ENCODE measurements at regions not wholly inside any gene's neighbourhood (a gene's known extent, or its start where the extent isn't known, plus 50 kb on each side); places are given as distances from the start of the nearest gene placed in this dataset.

DNA sequence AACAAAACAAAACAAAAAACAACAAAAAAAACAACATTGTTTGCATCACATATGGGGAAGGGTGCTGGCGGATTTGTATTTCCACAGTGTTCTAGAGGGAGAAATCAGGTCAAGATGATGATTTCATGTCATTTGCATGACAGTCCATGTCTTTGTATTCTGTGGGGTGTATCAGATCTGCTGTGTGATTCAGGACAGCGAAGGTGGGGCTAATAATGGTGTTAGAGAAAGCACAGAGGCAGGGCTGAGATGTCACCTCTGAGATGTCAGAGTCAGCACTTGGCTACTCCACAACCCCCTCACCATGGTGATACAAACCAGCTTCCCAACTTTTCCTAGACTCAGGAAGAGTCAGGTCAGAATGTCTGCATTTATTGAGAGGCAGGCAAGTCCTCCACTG lies 543.2 kb downstream of the BCL11B start:
- DNase-seq (no peak), FAIRE-seq (no peak)
- Histone ChIP-seq H3K4me3 (ENCODE audit: low read depth in 1 of 3, low read length in 3 of 3) (no peak overlapping the region), H3K9me3 (ENCODE audit: control insufficient read depth in 2 of 2, insufficient read depth in 1 of 2, low read depth in 1 of 2, low read length in 1 of 2) (peaks cover 0 to 3% of the 10 kb centered on the region in 2 donors), H3K27ac (ENCODE audit: low read depth in 1 of 3, low read length in 2 of 3) (no peak overlapping the region), H3K4me1 (ENCODE audit: control insufficient read depth in 3 of 3, insufficient read depth in 2 of 3, low read depth in 1 of 3, low read length in 2 of 3) (no peaks in the 10 kb centered on the region), H3K27me3 (ENCODE audit: control insufficient read depth in 3 of 3, insufficient read depth in 3 of 3, low read length in 3 of 3) (no peaks in the 10 kb centered on the region), H3K36me3 (ENCODE audit: control insufficient read depth in 3 of 3, insufficient read depth in 2 of 3, low read depth in 1 of 3, low read length in 3 of 3) (no peaks in the 10 kb centered on the region)
- whole genome bisulfite sequencing, 3 donors = 79 to 96% (median 86%) methylated on average over 2 of the region's 2 CpGs

DNA sequence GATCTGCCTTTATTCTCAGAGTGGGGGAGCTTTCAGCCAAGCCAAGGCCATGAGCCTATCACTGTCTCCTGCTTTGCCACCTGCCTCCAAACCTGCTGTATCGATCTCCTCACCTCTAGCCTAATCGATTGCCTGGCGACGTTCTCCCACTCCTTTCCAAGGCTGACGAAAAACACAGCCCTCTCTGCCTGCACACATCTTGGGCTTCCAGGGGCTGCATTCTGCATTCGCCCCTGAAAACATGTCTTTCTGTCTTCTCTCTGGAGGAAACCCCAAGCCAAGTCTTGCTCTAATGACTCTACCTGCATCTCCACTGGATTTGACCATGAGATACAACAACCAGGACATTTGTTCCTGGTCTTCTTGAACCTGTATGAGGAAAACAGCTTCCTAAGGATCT lies 540.7 kb downstream of the BCL11B start:
- Histone ChIP-seq H3K9me3 (ENCODE audit: control insufficient read depth in 2 of 2, insufficient read depth in 1 of 2, low read depth in 1 of 2, low read length in 1 of 2) (peaks cover 0 to 3% of the 10 kb centered on the region in 2 donors), H3K4me3 (ENCODE audit: low read depth in 1 of 3, low read length in 3 of 3) (no peak overlapping the region), H3K36me3 (ENCODE audit: control insufficient read depth in 3 of 3, insufficient read depth in 2 of 3, low read depth in 1 of 3, low read length in 3 of 3) (no peaks in the 10 kb centered on the region), H3K4me1 (ENCODE audit: control insufficient read depth in 3 of 3, insufficient read depth in 2 of 3, low read depth in 1 of 3, low read length in 2 of 3) (no peaks in the 10 kb centered on the region), H3K27ac (ENCODE audit: low read depth in 1 of 3, low read length in 2 of 3) (no peak overlapping the region), H3K27me3 (ENCODE audit: control insufficient read depth in 3 of 3, insufficient read depth in 3 of 3, low read length in 3 of 3) (no peaks in the 10 kb centered on the region)
- FAIRE-seq (no peak), DNase-seq (no peak)
- 89 to 92% (median 89%) methylated on average over 6 of the region's 6 CpGs for WGBS, 3 donors

DNA sequence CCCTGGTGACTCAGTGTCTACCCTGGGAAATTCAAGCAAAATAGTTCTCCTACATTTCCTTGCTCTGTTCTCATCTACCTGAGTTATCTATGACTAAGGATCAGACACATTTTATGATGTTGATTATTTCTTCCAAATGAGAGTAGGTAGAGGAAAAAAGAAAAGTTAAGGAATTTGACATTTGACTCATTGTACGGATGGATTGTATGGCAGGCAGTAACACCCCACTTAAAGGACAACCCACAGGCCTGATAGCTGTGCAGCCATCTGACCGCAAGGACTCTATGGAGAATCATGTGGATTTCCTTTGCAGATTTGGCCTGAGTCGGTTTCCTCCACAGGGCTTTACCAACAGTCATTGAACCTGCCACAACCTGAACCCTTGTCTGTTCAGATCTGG lies 540.3 kb downstream of the BCL11B start:
- Histone ChIP-seq H3K27ac (ENCODE audit: low read depth in 1 of 3, low read length in 2 of 3) (no peak overlapping the region), H3K36me3 (ENCODE audit: control insufficient read depth in 3 of 3, insufficient read depth in 2 of 3, low read depth in 1 of 3, low read length in 3 of 3) (no peaks in the 10 kb centered on the region), H3K9me3 (ENCODE audit: control insufficient read depth in 2 of 2, insufficient read depth in 1 of 2, low read depth in 1 of 2, low read length in 1 of 2) (peaks cover 0 to 3% of the 10 kb centered on the region in 2 donors), H3K27me3 (ENCODE audit: control insufficient read depth in 3 of 3, insufficient read depth in 3 of 3, low read length in 3 of 3) (no peaks in the 10 kb centered on the region), H3K4me1 (ENCODE audit: control insufficient read depth in 3 of 3, insufficient read depth in 2 of 3, low read depth in 1 of 3, low read length in 2 of 3) (no peaks in the 10 kb centered on the region), H3K4me3 (ENCODE audit: low read depth in 1 of 3, low read length in 3 of 3) (no peak overlapping the region)
- 89 to 94% (median 91%) methylated on average over 3 of the region's 3 CpGs for WGBS, 3 donors
- DNase-seq (no peak), FAIRE-seq (no peak)

DNA sequence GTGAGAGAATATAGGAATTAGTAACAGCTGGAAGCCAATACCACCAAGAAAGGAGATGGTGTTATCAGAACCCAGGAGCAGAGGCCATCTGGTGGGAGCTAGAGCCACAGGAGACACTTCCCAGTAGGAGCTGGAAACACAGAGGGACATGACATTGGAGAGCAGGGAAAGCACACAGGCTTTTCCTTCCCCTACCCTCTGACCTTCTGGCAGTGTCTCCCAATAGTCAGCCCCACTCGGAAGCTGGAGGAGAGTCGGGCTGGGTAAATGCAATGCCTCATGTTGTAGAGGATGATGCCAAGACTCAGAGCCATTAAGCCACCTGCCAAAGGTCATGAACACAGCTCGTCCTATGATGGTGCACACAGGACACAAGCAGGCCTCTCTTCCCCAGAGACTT lies 538.5 kb downstream of the BCL11B start:
- FAIRE-seq (no peak), DNase-seq (no peak)
- Histone ChIP-seq H3K27me3 (ENCODE audit: control insufficient read depth in 3 of 3, insufficient read depth in 3 of 3, low read length in 3 of 3) (no peaks in the 10 kb centered on the region), H3K4me1 (ENCODE audit: control insufficient read depth in 3 of 3, insufficient read depth in 2 of 3, low read depth in 1 of 3, low read length in 2 of 3) (no peaks in the 10 kb centered on the region), H3K4me3 (ENCODE audit: low read depth in 1 of 3, low read length in 3 of 3) (no peak overlapping the region), H3K27ac (ENCODE audit: low read depth in 1 of 3, low read length in 2 of 3) (no peak overlapping the region), H3K36me3 (ENCODE audit: control insufficient read depth in 3 of 3, insufficient read depth in 2 of 3, low read depth in 1 of 3, low read length in 3 of 3) (no peaks in the 10 kb centered on the region), H3K9me3 (ENCODE audit: control insufficient read depth in 2 of 2, insufficient read depth in 1 of 2, low read depth in 1 of 2, low read length in 1 of 2) (no peaks in the 10 kb centered on the region)
- 56 to 75% (median 69%) methylated on average over 3 of the region's 3 CpGs for WGBS, 3 donors

GRCh38 chr14:98736701-98737338 lies 535.2 kb downstream of the BCL11B start:
- DNase-seq (no peak), FAIRE-seq (no peak)
- Histone ChIP-seq H3K9me3 (ENCODE audit: control insufficient read depth in 2 of 2, insufficient read depth in 1 of 2, low read depth in 1 of 2, low read length in 1 of 2) (no peaks in the 10 kb centered on the region), H3K27ac (ENCODE audit: low read depth in 1 of 3, low read length in 2 of 3) (no peak overlapping the region), H3K27me3 (ENCODE audit: control insufficient read depth in 3 of 3, insufficient read depth in 3 of 3, low read length in 3 of 3) (no peaks in the 10 kb centered on the region), H3K4me1 (ENCODE audit: control insufficient read depth in 3 of 3, insufficient read depth in 2 of 3, low read depth in 1 of 3, low read length in 2 of 3) (no peaks in the 10 kb centered on the region), H3K36me3 (ENCODE audit: control insufficient read depth in 3 of 3, insufficient read depth in 2 of 3, low read depth in 1 of 3, low read length in 3 of 3) (no peaks in the 10 kb centered on the region), H3K4me3 (ENCODE audit: low read depth in 1 of 3, low read length in 3 of 3) (no peak overlapping the region)
- WGBS, 3 donors = 84 to 89% (median 86%) methylated on average over 11 of the region's 11 CpGs

DNA sequence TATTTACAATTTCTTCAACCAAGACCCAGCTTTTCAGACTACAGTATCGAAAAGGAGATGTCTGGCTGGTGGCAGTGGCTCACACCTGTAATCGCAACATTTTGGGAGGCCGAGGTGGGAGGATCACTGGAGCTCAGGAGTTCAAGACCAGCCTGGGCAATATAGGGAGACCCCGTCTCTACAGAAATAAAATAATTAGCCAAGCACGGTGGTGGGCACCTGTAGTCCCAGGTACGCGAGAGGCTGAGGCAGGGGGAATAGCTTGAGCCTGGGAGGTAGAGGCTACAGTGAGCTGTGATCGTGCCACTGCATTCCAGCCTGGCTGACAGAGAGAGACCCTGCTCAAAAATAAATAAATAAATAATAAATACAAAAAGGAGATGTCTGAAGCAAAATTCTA lies 530.5 kb downstream of the BCL11B start:
- H3K27me3 ChIP-seq (ENCODE audit: control insufficient read depth in 3 of 3, insufficient read depth in 3 of 3, low read length in 3 of 3) = no peaks in the 10 kb centered on the region
- WGBS, 3 donors = 90 to 96% (median 95%) methylated on average over 8 of the region's 8 CpGs
- FAIRE-seq (no peak), DNase-seq (no peak)
- no peaks in the 10 kb centered on the region for H3K9me3 ChIP-seq (ENCODE audit: control insufficient read depth in 2 of 2, insufficient read depth in 1 of 2, low read depth in 1 of 2, low read length in 1 of 2)
- no peaks in the 10 kb centered on the region for H3K4me1 ChIP-seq (ENCODE audit: control insufficient read depth in 3 of 3, insufficient read depth in 2 of 3, low read depth in 1 of 3, low read length in 2 of 3)
- H3K27ac ChIP-seq (ENCODE audit: low read depth in 1 of 3, low read length in 2 of 3) = no peak overlapping the region
- no peaks in the 10 kb centered on the region for H3K36me3 ChIP-seq (ENCODE audit: control insufficient read depth in 3 of 3, insufficient read depth in 2 of 3, low read depth in 1 of 3, low read length in 3 of 3)
- H3K4me3 ChIP-seq (ENCODE audit: low read depth in 1 of 3, low read length in 3 of 3) = no peak overlapping the region

DNA sequence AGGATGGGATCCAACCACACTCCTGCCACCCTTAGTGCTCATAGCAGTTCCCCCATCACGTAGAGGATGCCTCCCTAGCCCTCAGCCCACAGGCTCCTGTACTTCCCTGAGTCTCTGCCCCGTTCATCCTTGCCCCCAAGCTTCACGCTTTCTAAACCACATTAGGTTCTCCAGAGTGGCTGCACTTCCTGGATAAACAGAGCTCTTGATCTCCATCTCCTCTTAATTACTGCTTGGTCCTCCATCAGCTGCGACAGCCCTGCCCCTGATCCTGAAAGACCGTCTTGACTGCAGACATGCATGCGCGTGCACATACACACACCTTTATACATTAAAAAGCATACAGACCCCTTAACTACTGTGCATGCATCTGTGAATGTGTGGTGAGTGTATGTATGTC lies 530.0 kb downstream of the BCL11B start:
- Histone ChIP-seq H3K36me3 (ENCODE audit: control insufficient read depth in 3 of 3, insufficient read depth in 2 of 3, low read depth in 1 of 3, low read length in 3 of 3) (no peaks in the 10 kb centered on the region), H3K27ac (ENCODE audit: low read depth in 1 of 3, low read length in 2 of 3) (no peak overlapping the region), H3K27me3 (ENCODE audit: control insufficient read depth in 3 of 3, insufficient read depth in 3 of 3, low read length in 3 of 3) (no peaks in the 10 kb centered on the region), H3K9me3 (ENCODE audit: control insufficient read depth in 2 of 2, insufficient read depth in 1 of 2, low read depth in 1 of 2, low read length in 1 of 2) (no peaks in the 10 kb centered on the region), H3K4me1 (ENCODE audit: control insufficient read depth in 3 of 3, insufficient read depth in 2 of 3, low read depth in 1 of 3, low read length in 2 of 3) (no peaks in the 10 kb centered on the region), H3K4me3 (ENCODE audit: low read depth in 1 of 3, low read length in 3 of 3) (no peak overlapping the region)
- DNase-seq (no peak), FAIRE-seq (no peak)
- 77 to 79% (median 77%) methylated on average over 7 of the region's 7 CpGs for WGBS, 3 donors

DNA sequence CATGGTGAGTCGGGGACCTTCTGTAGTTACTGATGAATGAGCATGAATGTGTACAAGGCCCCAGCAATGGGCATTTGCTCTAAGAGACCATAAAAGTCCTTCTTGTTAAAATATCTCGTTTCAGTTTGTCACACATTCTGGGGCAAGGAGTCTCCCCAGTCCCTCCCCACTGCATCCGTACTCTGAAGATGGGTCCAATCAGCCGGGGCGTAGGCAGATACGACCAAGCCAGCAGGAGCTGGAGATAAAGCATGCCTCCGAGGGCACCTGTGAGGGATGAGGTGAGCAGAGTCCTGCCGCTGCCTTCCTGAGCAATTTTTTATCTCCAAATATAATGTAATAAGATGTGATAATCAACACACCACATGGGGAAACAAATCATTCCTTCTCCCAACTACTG lies 528.5 kb downstream of the BCL11B start:
- H3K4me3 ChIP-seq (ENCODE audit: low read depth in 1 of 3, low read length in 3 of 3) = no peak overlapping the region
- DNase-seq (no peak), FAIRE-seq (no peak)
- H3K27ac ChIP-seq (ENCODE audit: low read depth in 1 of 3, low read length in 2 of 3) = no peak overlapping the region
- H3K4me1 ChIP-seq (ENCODE audit: control insufficient read depth in 3 of 3, insufficient read depth in 2 of 3, low read depth in 1 of 3, low read length in 2 of 3) = no peaks in the 10 kb centered on the region
- no peaks in the 10 kb centered on the region for H3K36me3 ChIP-seq (ENCODE audit: control insufficient read depth in 3 of 3, insufficient read depth in 2 of 3, low read depth in 1 of 3, low read length in 3 of 3)
- H3K27me3 ChIP-seq (ENCODE audit: control insufficient read depth in 3 of 3, insufficient read depth in 3 of 3, low read length in 3 of 3) = no peaks in the 10 kb centered on the region
- 60 to 76% (median 68%) methylated on average over 8 of the region's 8 CpGs for WGBS, 3 donors
- no peaks in the 10 kb centered on the region for H3K9me3 ChIP-seq (ENCODE audit: control insufficient read depth in 2 of 2, insufficient read depth in 1 of 2, low read depth in 1 of 2, low read length in 1 of 2)

DNA sequence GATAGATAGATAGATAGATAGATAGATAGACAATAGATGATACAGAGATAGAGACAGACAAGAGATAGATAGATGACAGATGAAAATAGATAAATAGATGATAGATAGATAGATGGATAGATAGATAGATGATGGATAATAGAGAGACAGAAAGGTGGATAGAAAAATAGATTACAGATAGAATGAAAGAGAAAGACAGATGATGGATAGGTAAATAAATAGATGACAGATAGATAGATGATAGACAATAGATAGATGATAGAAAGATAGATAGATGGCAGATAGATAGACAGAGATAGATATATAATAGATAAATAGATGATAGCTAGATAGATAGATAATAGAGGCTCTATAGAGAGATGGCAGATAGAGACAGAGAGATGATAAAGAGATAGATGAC lies 523.0 kb downstream of the BCL11B start:
- H3K9me3 ChIP-seq (ENCODE audit: control insufficient read depth in 2 of 2, insufficient read depth in 1 of 2, low read depth in 1 of 2, low read length in 1 of 2) = no peaks in the 10 kb centered on the region
- H3K27me3 ChIP-seq (ENCODE audit: control insufficient read depth in 3 of 3, insufficient read depth in 3 of 3, low read length in 3 of 3) = peaks cover 0 to 2% (median 0%) of the 10 kb centered on the region in 3 donors
- no peaks in the 10 kb centered on the region for H3K4me1 ChIP-seq (ENCODE audit: control insufficient read depth in 3 of 3, insufficient read depth in 2 of 3, low read depth in 1 of 3, low read length in 2 of 3)
- H3K36me3 ChIP-seq (ENCODE audit: control insufficient read depth in 3 of 3, insufficient read depth in 2 of 3, low read depth in 1 of 3, low read length in 3 of 3) = no peaks in the 10 kb centered on the region
- H3K27ac ChIP-seq (ENCODE audit: low read depth in 1 of 3, low read length in 2 of 3) = no peak overlapping the region
- no peak for FAIRE-seq
- no peak for DNase-seq
- no peak overlapping the region for H3K4me3 ChIP-seq (ENCODE audit: low read depth in 1 of 3, low read length in 3 of 3)
